C4-2B (cell line): ENCODE measurements at regions not wholly inside any gene's neighbourhood (a gene's known extent, or its start where the extent isn't known, plus 50 kb on each side); places are given as distances from the start of the nearest gene placed in this dataset.

Experiments used
- CTCF ChIP-seq: fragments of 450-650 bp; conservative IDR thresholded peaks from 2 replicates; pipeline ENCODE4 v1.5.1; 2017; ENCODE audit warnings: mild to moderate bottlenecking
- ZFX ChIP-seq: fragments of 450-650 bp; IDR thresholded peaks from 2 replicates; pipeline ENCODE4 v1.6.1; 2017

- TF ChIP-seq CTCF (no peak), ZFX (peak; percentile 50; the same call in 1 of the 2 replicates)
Measured at GRCh38 chr22:49575703-49576081, 252.0 kb downstream of the BRD1 start.
